ENCODE measurements at regions not wholly inside any gene's neighbourhood (a gene's known extent, or its start where the extent isn't known, plus 50 kb on each side); places are given as distances from the start of the nearest gene placed in this dataset.

- TF ChIP-seq CTCF (IDR thresholded peaks at IDR 0.05 in 8 of 11, conservative IDR thresholded peaks at IDR 0.05 in 3 of 11) (no peak), POLR2AphosphoS5 (IDR thresholded peaks at IDR 0.05) (no peak), POLR2A (IDR thresholded peaks at IDR 0.05) (no peak)
Measured at GRCh38 chr1:188154761-188155160, 1326.0 kb downstream of the PLA2G4A start.
